ENCODE measurements at regions not wholly inside any gene's neighbourhood (a gene's known extent, or its start where the extent isn't known, plus 50 kb on each side); places are given as distances from the start of the nearest gene placed in this dataset.

GRCh38 chr12:30153981-30154380, 370.2 kb upstream of the TMTC1 start:
- Histone ChIP-seq H3K23ac (ENCODE audit: low read depth, low read length) (no peak overlapping the region), H2BK120ac (ENCODE audit: low read depth, low read length) (no peak overlapping the region), H2AFZ (replicated peaks; ENCODE audit: low read length, poor library complexity) (no peak overlapping the region), H2BK15ac (ENCODE audit: low read depth, low read length) (no peak overlapping the region), H3K4me3 (ENCODE audit: insufficient read depth, low read depth, low read length) (no peak overlapping the region), H3K4ac (ENCODE audit: low read depth, low read length) (no peak overlapping the region), H4K5ac (ENCODE audit: low read depth, low read length) (no peak overlapping the region), H3K9me1 (ENCODE audit: insufficient read depth, low read length) (no peaks in the 10 kb centered on the region), H2AK9ac (replicated peaks; ENCODE audit: low read depth, low read length, poor library complexity) (no peak overlapping the region), H3K4me2 (ENCODE audit: low read depth, low read length) (no peak overlapping the region), H3K27ac (ENCODE audit: insufficient read depth, low read length) (no peak overlapping the region), H3K56ac (ENCODE audit: extremely low read depth, insufficient read depth, low read length) (no peak overlapping the region), H4K91ac (ENCODE audit: insufficient read depth, low read depth, low read length) (no peak overlapping the region), H4K8ac (ENCODE audit: low read depth in 2 of 2, low read length in 2 of 2) (no peak overlapping the region), H3K9ac (ENCODE audit: low read depth, low read length) (no peak overlapping the region), H3K27me3 (ENCODE audit: control insufficient read depth, insufficient read depth, low read length) (no peaks in the 10 kb centered on the region), H4K20me1 (ENCODE audit: insufficient read depth, low read length) (no peaks in the 10 kb centered on the region), H3K4me1 (ENCODE audit: control insufficient read depth, insufficient read depth, low read length) (no peaks in the 10 kb centered on the region), H3K9me3 (ENCODE audit: control insufficient read depth, insufficient read depth, low read length) (peaks cover 2% of the 10 kb centered on the region; the same call in 1 of the 2 replicates), H2AK5ac (ENCODE audit: low read depth, low read length) (no peak overlapping the region), H3K18ac (ENCODE audit: low read depth, low read length) (no peak overlapping the region), H3K79me1 (ENCODE audit: low read depth in 1 of 2, low read length in 2 of 2) (no peaks in the 10 kb centered on the region), H3K14ac (replicated peaks; ENCODE audit: low read depth, low read length) (no peak overlapping the region), H3K36me3 (ENCODE audit: control insufficient read depth, insufficient read depth, low read length) (no peaks in the 10 kb centered on the region), H2BK5ac (ENCODE audit: low read depth, low read length, poor library complexity, severe bottlenecking) (no peak overlapping the region), H2BK20ac (ENCODE audit: low read depth, low read length) (no peak overlapping the region)
- DNase-seq, result no peak
- in situ Hi-C loops (cut with MboI; ENCODE audit: low sequenced_read_pairs) (no loop called here), dilution Hi-C loops (cut with HindIII; ENCODE audit: low sequenced_read_pairs, unreplicated experiment) (no loop called here), intact Hi-C loops (cut with micrococcal nuclease) (no loop called here)
- POLR2A ChIA-PET (ENCODE audit: unreplicated experiment), result no interaction called here
- no CpG with 5 or more reads among the region's 1 CpG for WGBS, 2 experiments (ENCODE audit: extremely low coverage in 2 of 2, insufficient read length in 1 of 2)
- CTCF ChIA-PET, result no interaction called here
- TF ChIP-seq CTCF (conservative IDR thresholded peaks at IDR 0.05; ENCODE audit: low read depth, low read length), result no peak
- no peak for TF ChIP-seq FOS (IDR thresholded peaks at IDR 0.05; ENCODE audit: low read depth, low read length)
- no peak for TF ChIP-seq MXI1 (IDR thresholded peaks at IDR 0.05; ENCODE audit: borderline replicate concordance, low read depth, low read length)
- no peak for TF ChIP-seq USF2 (IDR thresholded peaks at IDR 0.05; ENCODE audit: low read depth, low read length)
- TF ChIP-seq MAZ (IDR thresholded peaks at IDR 0.05; ENCODE audit: borderline replicate concordance, low read depth, low read length), result no peak
- TF ChIP-seq CEBPB (IDR thresholded peaks at IDR 0.05; ENCODE audit: low read depth, low read length), result no peak
- TF ChIP-seq ELK1 (IDR thresholded peaks at IDR 0.05; ENCODE audit: borderline replicate concordance, low read depth, low read length), result no peak
- TF ChIP-seq CHD1 (IDR thresholded peaks at IDR 0.05; ENCODE audit: low read depth, low read length), result no peak
- TF ChIP-seq MAFK (IDR thresholded peaks at IDR 0.05; ENCODE audit: low read depth, low read length), result no peak
- TF ChIP-seq RFX5 (IDR thresholded peaks at IDR 0.05; ENCODE audit: low read depth, low read length), result no peak
- TF ChIP-seq NFE2L2 (IDR thresholded peaks at IDR 0.05; ENCODE audit: low read depth, low read length), result no peak
- TF ChIP-seq RAD21 (IDR thresholded peaks at IDR 0.05; ENCODE audit: low read length), result no peak
- TF ChIP-seq POLR2A (IDR thresholded peaks at IDR 0.05; ENCODE audit: low read depth, low read length), result no peak
- TF ChIP-seq BHLHE40 (IDR thresholded peaks at IDR 0.05; ENCODE audit: low read depth, low read length), result no peak
- TF ChIP-seq RCOR1 (IDR thresholded peaks at IDR 0.05; ENCODE audit: insufficient replicate concordance, low read length), result no peak
- TF ChIP-seq SMC3 (IDR thresholded peaks at IDR 0.05; ENCODE audit: low read depth, low read length), result no peak
- BruUV-seq (replicated peaks), result no TSS peak
- no peak for ATAC-seq (ENCODE audit: low read depth)
